ENCODE measurements at regions not wholly inside any gene's neighbourhood (a gene's known extent, or its start where the extent isn't known, plus 50 kb on each side); places are given as distances from the start of the nearest gene placed in this dataset.

- ATAC-seq, result no peak
Observed at GRCh38 chr5:56617998-56618397, 197.4 kb upstream of the MAP3K1 start.

- ATAC-seq, result peak; percentile 37
Observed at GRCh38 chr5:56616454-56617160, 198.7 kb upstream of the MAP3K1 start.

GRCh38 chr5:56615361-56616153, 199.8 kb upstream of the MAP3K1 start:
- peak; percentile 72 for ATAC-seq

- no peak for ATAC-seq
Observed at GRCh38 chr5:56612759-56613158, 202.6 kb upstream of the MAP3K1 start.

GRCh38 chr5:56612353-56612752, 203.0 kb upstream of the MAP3K1 start:
- no peak for ATAC-seq

- ATAC-seq, result peak; percentile 93
Observed at GRCh38 chr5:56610093-56610698, 205.2 kb upstream of the MAP3K1 start.

- peak; percentile 65 for ATAC-seq
Observed at GRCh38 chr5:56608217-56608925, 207.0 kb upstream of the MAP3K1 start.

GRCh38 chr5:56607551-56607950, 207.8 kb upstream of the MAP3K1 start:
- peak; percentile 67 for ATAC-seq

- no peak for ATAC-seq
Observed at GRCh38 chr5:56607074-56607473, 208.3 kb upstream of the MAP3K1 start.

- ATAC-seq, result no peak
Observed at GRCh38 chr5:56606192-56606591, 209.2 kb upstream of the MAP3K1 start.

GRCh38 chr5:56605231-56605630, 210.1 kb upstream of the MAP3K1 start:
- no peak for ATAC-seq

GRCh38 chr5:56601641-56602071, 213.7 kb upstream of the MAP3K1 start:
- no peak for ATAC-seq

- ATAC-seq, result no peak
Observed at GRCh38 chr5:56598941-56599340, 216.4 kb upstream of the MAP3K1 start.

GRCh38 chr5:56596155-56596554, 219.2 kb upstream of the MAP3K1 start:
- ATAC-seq, result no peak

GRCh38 chr5:56595566-56595965, 219.8 kb upstream of the MAP3K1 start:
- ATAC-seq, result no peak

- ATAC-seq, result no peak
Observed at GRCh38 chr5:56594792-56595191, 220.6 kb upstream of the MAP3K1 start.

GRCh38 chr5:56591081-56591480, 224.3 kb upstream of the MAP3K1 start:
- no peak for ATAC-seq

GRCh38 chr5:56589481-56589860, 225.9 kb upstream of the MAP3K1 start:
- no peak for ATAC-seq

GRCh38 chr5:56588636-56589480, 226.5 kb upstream of the MAP3K1 start:
- peak; percentile 68 for ATAC-seq

GRCh38 chr5:56588131-56588487, 227.2 kb upstream of the MAP3K1 start:
- no peak for ATAC-seq

- ATAC-seq, result no peak
Observed at GRCh38 chr5:56587381-56588130, 227.8 kb upstream of the MAP3K1 start.

All from esophagus mucosa (tissue), 1 donor.